ENCODE measurements at regions not wholly inside any gene's neighbourhood (a gene's known extent, or its start where the extent isn't known, plus 50 kb on each side); places are given as distances from the start of the nearest gene placed in this dataset.

DNA sequence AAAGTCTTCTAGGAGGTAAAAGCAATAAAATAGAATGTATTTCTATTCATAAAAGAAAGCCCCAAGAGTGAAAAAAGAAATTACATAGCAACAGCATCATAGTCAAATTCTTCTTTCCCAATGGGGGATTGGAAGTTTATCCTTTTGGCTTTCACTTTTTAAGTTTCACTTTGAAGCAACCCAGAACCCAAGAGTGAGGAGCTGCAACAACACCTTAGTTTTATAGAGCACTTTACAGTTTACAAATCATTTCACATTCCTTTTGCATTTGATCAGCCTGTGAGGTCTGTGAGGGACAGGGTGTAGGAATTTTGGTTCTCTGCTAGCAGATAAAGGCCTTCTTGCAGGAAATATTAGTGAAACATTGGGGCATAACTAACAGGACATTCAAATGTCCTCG is 112.0 kb upstream of the NDP start:
- Histone ChIP-seq H3K27me3 (no peaks in the 10 kb centered on the region), H3K9me3 (ENCODE audit: low read depth) (no peaks in the 10 kb centered on the region), H3K4me1 (ENCODE audit: low read depth) (no peaks in the 10 kb centered on the region), H3K27ac (no peak overlapping the region), H3K36me3 (no peaks in the 10 kb centered on the region), H3K4me3 (no peak overlapping the region)
- TF ChIP-seq, protein P1, sequence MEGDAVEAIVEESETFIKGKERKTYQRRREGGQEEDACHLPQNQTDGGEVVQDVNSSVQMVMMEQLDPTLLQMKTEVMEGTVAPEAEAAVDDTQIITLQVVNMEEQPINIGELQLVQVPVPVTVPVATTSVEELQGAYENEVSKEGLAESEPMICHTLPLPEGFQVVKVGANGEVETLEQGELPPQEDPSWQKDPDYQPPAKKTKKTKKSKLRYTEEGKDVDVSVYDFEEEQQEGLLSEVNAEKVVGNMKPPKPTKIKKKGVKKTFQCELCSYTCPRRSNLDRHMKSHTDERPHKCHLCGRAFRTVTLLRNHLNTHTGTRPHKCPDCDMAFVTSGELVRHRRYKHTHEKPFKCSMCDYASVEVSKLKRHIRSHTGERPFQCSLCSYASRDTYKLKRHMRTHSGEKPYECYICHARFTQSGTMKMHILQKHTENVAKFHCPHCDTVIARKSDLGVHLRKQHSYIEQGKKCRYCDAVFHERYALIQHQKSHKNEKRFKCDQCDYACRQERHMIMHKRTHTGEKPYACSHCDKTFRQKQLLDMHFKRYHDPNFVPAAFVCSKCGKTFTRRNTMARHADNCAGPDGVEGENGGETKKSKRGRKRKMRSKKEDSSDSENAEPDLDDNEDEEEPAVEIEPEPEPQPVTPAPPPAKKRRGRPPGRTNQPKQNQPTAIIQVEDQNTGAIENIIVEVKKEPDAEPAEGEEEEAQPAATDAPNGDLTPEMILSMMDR (IDR thresholded peaks at IDR 0.05; ENCODE audit: low read depth, low read length): no peak
- no peak for DNase-seq (ENCODE audit: low read depth in 1 of 2, low spot score in 1 of 2)

DNA sequence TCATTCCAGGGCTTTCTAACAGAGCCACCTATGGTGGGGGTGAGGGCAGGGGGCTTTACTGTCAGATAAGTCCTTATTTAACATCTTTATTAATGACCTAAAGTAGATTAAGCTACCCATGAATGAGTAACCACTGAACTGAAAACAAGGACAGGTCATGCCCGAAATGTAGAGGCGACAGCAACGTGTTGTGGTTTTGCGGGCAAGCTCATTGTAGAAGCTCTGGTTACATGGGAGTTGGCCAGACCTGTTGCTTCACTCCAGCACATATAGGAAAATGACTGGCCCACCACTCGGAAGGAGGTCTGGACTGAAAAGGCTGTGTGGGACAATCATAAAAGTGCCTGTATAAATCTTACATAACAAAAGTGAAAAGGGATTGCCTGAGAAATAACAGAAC is 109.6 kb upstream of the NDP start:
- TF ChIP-seq, protein P1 (IDR thresholded peaks at IDR 0.05; ENCODE audit: low read depth, low read length): no peak
- no peak for DNase-seq (ENCODE audit: low read depth in 1 of 2, low spot score in 1 of 2)
- Histone ChIP-seq H3K27me3 (no peaks in the 10 kb centered on the region), H3K36me3 (no peaks in the 10 kb centered on the region), H3K27ac (no peak overlapping the region), H3K4me3 (no peak overlapping the region), H3K9me3 (ENCODE audit: low read depth) (no peaks in the 10 kb centered on the region), H3K4me1 (ENCODE audit: low read depth) (no peaks in the 10 kb centered on the region)

DNA sequence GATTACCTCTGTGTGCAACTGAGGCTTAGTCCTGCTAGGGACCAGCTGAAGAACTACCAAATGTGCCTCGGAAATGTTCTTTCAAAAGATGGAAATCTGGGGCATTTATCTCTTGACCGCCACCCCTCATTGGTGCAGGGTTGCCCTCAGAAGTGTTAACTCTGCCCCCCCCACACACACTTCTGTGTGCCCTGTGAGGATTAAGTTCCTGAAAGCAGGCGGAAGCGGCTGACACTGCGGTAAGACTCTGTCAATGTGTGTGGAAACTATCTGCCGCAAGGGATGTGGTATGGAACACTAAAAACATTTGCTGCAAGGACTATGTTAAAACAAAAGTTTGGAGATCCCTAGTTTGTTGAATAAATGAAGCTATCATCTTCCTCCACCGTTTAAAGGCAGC is 106.9 kb upstream of the NDP start:
- DNase-seq (ENCODE audit: low read depth in 1 of 2, low spot score in 1 of 2): no peak
- no peak overlapping the region for H3K4me3 ChIP-seq
- TF ChIP-seq, protein P1 (IDR thresholded peaks at IDR 0.05; ENCODE audit: low read depth, low read length): no peak

DNA sequence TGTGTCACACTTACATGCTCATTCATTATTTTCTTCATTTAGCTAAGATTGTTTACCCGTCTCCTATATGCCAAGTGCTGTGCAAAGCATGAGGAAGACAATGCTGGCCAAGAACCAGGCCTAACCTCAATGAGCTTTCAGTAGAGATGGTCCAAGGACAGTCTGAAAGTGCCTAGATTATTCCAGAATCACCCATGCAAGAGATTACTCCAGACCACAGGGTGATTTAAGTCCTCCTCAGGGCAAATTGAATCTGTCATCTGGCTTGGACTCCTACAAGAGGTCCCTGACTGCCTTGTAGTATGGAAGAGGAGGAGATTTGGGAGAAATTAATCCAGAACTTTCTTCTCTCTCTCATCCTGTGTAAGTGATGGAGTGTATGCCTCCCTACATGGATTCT is 99.4 kb upstream of the NDP start:
- H3K27ac ChIP-seq: no peak overlapping the region
- no peaks in the 10 kb centered on the region for H3K9me3 ChIP-seq (ENCODE audit: low read depth)
- H3K4me1 ChIP-seq (ENCODE audit: low read depth): no peaks in the 10 kb centered on the region
- no peak for DNase-seq (ENCODE audit: low read depth in 1 of 2, low spot score in 1 of 2)
- H3K4me3 ChIP-seq: no peak overlapping the region
- no peaks in the 10 kb centered on the region for H3K36me3 ChIP-seq
- TF ChIP-seq, protein P1 (IDR thresholded peaks at IDR 0.05; ENCODE audit: low read depth, low read length): no peak
- H3K27me3 ChIP-seq: no peaks in the 10 kb centered on the region

More for the DNA sequence above, 106.9 kb upstream of the NDP start:
- Histone ChIP-seq H3K9me3 (ENCODE audit: low read depth) (no peaks in the 10 kb centered on the region), H3K4me1 (ENCODE audit: low read depth) (no peaks in the 10 kb centered on the region), H3K27ac (no peak overlapping the region), H3K36me3 (no peaks in the 10 kb centered on the region), H3K27me3 (no peaks in the 10 kb centered on the region)

DNA sequence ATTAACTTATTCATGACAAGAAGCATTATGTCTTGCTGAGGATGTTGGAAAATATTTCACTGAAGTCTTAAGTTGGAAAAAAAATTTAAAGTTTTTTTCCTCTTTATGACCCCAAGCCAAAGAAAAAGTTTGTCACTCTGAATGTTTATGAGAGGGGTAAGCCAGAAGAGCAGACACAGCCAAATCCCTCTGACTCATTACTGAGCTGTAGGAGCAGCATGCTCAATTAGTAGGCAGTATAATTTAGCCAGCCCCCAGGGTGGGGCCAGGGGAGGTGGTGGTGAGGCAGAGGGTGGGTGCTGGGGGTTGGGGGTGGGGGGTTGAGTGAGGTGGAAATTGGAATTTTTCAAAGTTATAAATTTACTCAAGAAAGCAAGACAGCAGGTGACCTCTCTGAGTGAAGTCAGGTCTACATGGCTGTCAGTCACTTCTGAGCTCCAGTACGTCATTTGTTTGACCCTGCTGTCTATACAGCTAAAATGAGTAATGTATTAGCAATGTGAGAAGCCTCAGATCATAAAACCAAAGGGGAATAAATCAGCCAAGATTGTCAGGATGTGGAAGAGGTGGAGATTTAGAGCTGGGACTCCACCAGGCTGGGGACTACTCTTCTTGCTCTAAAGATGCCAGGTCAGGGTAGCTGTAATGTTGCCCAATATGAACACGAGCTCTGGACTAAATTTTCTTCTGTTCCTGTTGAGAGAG is 98.8 kb upstream of the NDP start:
- Histone ChIP-seq H3K27me3 (no peaks in the 10 kb centered on the region), H3K27ac (no peak overlapping the region), H3K36me3 (no peaks in the 10 kb centered on the region), H3K4me1 (ENCODE audit: low read depth) (no peaks in the 10 kb centered on the region), H3K9me3 (ENCODE audit: low read depth) (no peaks in the 10 kb centered on the region), H3K4me3 (no peak overlapping the region)
- DNase-seq (ENCODE audit: low read depth in 1 of 2, low spot score in 1 of 2): no peak
- TF ChIP-seq, protein P1 (IDR thresholded peaks at IDR 0.05; ENCODE audit: low read depth, low read length): no peak

Measured in cardiac muscle cell (in vitro differentiated cells and primary cell).